T-helper 9 cell (primary cell): ENCODE measurements at regions not wholly inside any gene's neighbourhood (a gene's known extent, or its start where the extent isn't known, plus 50 kb on each side); places are given as distances from the start of the nearest gene placed in this dataset.
"Not testable (repeated sequence)": the region's sequence is repeated elsewhere in the genome, so short reads cannot be mapped to it uniquely, and the experiment has no call there.

Experiments used
- DNase-seq: peaks from one replicate; pipeline ENCODE4 v3.0.0-alpha.2; 2020

DNA sequence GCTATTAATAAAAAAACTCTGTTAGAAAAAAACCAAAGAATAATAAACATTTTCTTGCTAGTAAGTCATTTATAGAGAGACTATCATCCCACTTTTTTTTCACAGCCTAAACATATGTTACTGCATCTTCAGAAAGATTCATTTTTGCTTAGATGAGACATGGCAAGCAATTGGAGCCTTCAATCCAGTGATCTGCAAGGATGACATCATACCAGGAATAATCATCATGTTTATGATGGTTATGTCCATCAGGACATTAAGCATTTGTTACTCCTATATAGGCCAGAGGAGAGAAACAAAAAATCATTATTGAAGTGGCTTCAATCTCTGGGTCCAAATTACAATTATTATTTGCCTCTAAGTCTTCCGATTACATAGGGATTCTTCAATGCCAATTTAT is 626.3 kb upstream of the CCNG1 start:
- no peak for DNase-seq

DNA sequence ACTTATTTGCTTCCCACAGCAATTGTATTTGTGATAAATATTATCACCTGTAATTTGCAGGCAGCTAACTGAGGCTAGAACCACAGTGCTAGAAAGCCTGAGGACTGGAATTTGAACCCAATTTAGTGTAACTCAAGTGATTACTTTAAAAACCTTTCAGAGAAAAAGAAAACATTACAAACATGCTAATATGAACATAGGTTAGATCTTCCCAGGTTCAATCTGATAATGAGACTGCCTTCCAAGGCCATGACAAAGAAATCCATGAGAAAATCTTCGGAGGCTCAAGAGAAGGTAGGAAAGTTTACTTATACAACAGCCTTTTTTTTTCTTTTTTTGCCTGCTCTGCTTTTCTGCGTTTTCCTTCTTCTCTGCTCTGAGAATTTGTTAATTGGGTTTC is 620.6 kb upstream of the CCNG1 start:
- DNase-seq, result no peak

DNA sequence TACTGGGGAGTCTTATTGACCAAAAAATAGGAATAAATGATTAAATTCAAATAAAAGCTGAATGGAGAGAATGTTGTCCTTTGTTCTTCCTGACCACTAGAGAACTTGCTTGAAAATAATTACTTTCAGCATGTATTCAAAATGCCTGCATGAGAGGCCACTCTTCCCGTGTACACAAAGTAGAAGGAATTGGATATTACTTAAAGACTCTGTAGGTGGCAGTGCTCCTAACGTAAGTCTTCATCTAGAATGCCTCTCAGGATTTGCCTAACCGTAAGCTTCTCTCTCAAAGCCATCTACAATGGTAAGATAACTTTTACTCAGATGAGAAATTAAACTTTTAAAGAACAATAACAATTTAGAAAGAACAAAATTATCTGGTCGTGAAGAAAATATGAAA is 620.0 kb upstream of the CCNG1 start:
- no peak for DNase-seq

DNA sequence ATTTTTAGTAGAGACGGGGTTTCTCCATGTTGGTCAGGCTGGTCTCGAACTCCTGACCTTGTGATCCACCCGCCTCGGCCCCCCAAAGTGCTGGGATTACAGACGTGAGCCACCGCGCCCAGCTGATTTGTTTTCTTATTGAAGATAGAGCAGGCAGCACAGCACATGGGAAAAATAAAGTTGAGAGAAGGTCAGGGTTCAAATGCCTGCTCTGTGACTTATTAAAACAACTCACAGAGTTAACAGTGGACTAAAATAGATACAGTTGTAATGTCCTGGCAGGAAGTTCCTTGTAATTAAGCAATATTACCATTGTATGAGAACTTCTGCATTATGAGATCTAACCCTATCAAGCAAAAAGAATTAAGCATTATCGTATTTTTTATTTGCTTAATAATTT is 615.7 kb upstream of the CCNG1 start:
- DNase-seq, result not testable (repeated sequence)

DNA sequence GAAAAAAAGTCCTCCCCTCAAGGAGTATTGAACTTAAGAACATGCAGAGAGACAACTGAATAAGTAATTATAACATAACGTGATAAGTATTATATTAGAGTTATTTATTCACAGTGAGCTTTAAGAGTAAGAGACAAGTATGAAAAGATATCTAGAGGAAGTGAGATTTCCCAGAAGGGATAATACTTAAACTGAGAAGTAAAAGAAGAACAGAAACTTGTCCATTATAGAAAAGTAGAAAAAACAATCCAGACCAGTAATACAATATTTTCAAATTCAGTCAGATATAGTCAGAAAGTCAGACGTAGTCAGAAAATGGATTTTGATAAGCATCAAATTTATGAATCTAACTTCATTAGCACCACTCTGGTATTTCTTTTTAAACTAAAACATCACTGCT is 613.0 kb upstream of the CCNG1 start:
- no peak for DNase-seq

DNA sequence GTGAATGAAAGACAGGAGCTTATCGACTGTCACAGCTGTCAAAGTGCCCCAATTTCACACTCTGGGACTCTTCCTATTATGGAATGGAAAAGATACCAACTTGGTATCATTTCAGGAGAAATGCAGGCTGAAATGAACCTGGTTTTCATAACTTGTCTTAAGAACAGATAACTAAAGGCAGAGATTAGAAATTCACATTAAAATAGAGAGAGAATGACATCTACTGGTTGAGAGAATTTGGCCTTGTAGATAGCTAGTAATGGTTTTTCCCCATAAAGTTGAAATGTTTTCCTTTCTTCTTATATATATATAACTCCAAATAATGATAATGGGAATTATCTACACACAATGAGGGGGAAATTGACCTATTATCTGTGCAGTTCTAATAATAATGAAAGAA is 600.2 kb upstream of the CCNG1 start:
- DNase-seq, result no peak

DNA sequence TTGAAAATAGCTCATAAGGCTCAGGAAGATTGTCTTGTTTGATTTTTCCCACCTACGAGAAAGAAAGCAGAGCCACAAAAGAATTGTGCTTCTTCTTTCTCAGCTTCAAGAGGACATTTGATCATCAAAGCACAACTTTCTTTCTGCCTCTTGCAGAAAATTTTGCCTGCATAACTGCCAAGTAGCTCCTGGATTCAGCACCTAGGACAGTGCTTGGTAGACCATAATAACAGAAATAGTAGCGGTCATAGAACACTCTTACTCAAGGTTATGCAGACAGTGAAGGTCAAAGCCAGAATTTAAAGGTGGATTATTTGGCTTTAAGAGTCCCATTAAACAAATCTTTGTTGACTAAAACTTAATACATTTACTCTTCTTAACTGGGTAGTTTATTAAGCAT is 594.7 kb upstream of the CCNG1 start:
- DNase-seq, result no peak

DNA sequence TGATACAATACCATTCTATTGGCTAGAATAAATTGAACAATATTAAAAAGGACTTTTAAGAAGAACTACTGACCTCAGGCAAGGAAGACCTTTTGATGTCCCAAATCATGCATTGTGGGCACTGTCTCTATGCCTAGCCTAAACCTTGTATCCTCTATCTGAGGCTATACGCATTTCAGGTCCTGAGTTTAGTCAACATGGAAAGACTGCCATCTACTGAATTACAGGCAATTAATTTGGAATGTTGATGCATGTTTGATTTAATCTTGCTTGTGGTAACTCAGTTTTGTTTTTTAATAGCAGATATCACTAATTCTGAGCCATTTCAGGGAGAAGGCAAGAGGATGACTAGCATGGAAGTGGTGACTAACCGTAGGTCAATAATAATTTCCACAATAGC is 585.3 kb upstream of the CCNG1 start:
- DNase-seq, result no peak

DNA sequence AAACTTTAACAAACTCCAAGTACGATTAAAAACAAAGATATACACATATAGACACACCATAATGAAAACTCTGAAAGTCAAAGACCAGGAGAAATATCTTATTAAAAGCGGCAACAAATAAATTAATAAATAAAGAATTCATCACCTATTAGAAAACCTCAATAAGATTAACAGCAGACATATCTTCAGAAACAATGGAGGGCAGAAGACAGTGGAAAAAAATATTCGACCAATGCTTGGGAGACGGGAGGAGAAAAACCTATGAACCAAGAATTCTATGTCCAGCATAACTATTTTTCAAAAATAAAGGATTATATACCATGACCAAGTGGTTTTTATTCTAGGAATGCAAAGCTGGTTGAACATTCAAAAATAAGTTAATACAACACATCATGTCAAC is 578.6 kb upstream of the CCNG1 start:
- no peak for DNase-seq

DNA sequence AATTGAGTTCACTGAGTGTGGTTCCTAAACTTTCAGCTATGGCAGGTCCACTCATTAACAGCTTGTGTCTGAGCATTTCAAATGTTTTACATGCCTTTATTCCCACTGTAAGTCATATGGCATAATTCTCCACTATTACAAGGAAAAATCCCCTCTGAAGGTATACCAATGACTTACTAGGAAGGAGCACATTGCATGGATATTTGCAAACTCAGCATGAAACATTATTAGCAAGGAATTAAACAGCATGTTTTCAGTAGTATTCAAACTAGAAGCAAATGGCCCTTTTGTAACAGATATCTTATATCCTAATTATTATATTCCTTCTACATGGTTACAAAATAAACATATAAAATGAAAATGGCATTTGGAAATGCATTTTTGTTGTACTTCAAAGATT is 566.4 kb upstream of the CCNG1 start:
- no peak for DNase-seq

DNA sequence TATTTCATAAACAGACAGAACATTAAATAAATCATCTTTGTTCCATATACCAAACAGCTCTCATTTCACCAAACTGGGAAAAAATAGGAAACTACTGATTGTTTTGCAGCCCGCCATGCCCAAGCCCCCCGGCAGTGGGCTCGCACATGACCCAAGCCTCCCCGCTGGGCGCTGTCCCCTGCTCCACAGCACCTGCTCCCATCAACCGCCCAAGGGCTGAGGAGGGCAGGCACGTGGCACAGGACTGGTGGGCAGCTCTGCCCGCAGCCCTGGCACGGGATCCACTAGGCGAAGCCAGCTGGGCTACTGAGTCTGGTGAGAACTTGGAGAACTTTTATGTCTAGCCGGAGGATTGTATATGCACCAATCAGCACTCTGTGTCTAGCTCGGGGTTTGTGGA is 554.8 kb upstream of the CCNG1 start:
- no peak for DNase-seq

DNA sequence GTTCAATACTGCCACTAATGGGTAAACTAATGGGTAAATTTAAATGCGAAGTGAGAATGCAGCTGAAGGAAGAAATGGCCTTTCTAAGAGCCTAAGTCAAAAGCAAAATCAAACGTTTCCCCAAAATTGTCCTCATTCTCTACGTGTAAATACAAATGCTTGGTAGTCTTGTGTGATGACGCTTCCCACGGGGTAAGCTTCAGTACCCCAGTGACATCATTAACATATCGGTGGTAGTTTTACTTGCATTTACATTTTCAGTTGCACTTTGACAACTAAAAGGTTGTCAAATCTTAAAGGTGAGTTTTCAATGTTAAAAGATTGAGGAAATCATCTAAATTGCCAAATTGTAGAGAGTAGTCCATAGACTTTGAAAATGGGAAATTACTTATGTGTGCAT is 550.7 kb upstream of the CCNG1 start:
- no peak for DNase-seq

DNA sequence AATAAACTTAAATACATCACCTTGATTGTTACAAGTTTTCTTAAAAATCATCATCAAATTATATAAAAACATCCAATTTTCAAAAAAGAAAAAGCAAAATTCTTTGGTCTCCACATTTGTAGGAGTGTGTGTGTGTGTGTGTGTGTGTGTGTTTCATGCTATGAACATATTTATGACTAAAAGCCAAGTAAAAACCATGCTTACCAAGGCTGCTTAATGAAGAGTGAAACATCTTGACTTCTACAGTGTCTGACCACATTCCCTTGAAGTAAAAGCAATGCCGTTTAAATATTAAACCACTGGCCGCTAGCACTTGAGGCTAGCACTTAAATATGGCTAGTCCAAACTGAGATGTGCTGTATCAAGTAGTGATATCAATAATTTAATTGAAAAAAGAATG is 549.1 kb upstream of the CCNG1 start:
- no peak for DNase-seq

DNA sequence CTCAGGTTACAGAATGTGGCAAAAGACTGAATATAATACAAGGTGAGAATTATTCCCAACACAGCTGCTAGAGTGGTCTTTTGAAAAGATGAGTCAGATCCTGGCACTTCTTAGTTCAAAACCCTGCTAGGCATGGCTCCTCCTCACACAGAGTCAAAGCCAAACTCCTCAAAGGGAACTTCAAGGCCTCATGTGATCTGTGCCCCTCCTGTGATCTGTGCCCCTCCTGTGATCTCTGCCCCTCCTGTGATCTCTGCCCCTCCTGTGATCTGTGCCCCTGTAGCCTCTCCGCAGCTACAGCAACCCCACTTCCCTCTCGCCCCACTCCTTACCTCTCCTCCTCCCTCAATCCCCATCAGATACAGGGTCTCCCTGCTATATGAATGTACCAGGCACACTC is 525.5 kb upstream of the CCNG1 start:
- DNase-seq, result no peak

DNA sequence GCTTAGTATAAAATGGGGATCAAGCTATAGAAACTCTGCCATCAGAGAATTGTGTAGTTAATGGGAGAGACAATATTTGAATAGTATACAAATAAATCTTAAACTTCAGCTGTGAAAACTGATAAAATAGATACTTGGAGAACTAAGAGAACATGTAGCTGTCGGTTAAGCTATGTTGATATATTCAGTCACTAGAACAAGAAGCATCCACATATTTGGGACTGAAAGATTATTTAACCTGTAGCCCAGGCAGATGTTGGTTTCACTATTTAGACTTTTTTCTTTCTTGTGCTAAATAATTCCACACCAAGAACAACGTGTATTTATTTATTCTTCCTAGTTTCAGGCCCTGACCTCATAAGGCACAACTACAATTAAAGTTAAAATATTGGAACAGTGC is 521.0 kb upstream of the CCNG1 start:
- no peak for DNase-seq

DNA sequence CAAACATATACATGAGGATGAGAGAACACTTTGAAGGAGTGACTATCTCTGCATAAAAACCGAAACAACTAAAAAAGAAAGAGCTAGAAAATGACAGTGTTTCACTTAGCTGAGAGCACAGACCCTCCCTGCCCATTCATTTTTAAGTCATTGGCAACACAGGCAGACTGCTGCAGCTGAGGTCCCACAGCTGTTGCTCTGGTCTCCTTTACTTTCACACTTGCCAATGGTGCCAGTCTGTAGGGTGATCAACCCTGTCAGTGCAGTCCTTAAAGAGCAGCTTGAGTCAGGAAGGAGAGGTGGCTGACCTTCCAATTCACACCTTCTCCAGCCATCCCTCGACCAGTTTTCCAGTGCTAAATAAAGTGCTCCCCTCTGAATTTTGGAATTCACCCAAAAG is 508.3 kb upstream of the CCNG1 start:
- no peak for DNase-seq

DNA sequence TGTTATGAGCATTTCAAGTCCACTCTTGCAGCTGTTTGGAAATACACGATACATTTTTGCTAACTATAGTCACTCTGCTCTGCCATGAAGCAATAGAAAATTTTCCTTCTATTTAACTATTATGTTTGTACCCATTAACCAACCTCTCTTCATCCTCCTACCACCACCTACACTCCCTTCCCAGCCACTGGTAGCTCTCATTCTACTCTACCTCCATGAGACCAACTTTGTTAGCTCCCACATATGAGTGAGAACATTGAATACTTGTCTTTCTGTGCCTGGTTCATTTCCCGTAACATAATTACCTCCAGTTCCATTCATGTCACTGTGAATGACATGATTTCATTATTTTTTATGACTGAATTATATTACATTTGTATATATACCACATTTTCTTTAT is 505.9 kb upstream of the CCNG1 start:
- no peak for DNase-seq

DNA sequence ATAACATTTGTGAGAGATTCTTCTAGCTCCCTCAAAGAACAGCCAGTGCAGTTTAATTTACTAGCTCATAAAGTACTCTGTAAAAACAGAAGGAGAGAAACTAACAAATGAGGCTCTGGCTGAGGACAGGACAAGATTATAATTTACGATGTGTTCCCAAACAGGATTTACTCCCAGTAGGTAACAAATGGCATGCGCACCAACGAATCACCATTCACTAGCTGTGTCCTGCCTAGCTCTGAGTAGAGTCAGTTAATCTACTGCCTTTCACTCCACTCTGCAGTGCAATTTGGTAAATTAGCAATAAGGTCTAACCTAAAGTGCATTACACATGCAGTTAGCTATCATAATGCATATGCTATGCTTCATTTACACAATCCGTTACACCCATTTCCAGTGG is 497.4 kb upstream of the CCNG1 start:
- no peak for DNase-seq

DNA sequence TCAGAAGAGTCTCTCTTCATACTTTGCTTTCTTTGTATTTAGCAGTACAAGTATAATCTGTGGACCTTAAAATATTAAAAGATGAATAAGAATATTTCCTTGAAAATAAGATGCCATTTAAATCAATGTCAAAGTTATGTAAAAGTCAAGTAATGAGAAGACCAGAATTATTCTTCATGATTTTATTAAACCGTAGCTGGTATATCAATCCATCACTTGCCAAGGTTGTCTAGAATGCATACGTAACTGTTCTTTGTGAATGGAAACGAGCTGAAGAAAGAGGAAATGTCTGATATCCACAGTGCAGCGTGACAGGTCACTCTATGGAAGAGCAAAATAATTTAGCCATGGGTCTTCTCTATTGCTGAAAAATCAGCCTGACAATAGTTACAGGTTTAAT is 488.7 kb upstream of the CCNG1 start:
- no peak for DNase-seq

DNA sequence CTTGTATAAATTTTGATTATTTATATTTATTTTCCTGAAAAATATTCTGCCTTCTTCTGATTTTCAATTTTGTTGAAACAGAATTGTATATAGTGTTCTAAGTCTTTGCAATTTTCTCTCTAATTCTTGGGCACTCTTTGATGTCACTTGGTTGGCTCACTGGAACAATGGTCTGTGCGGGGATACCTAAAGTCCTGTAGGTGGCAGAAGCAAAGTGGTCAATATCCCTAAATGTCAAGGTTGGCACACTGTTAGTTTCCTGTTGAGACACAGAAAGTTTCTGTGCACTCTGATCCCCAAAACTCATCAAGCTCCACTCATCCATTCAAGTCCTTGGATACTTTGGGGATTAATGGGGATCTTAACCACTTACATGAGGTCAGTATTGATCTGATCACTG is 480.8 kb upstream of the CCNG1 start:
- DNase-seq, result no peak

DNA sequence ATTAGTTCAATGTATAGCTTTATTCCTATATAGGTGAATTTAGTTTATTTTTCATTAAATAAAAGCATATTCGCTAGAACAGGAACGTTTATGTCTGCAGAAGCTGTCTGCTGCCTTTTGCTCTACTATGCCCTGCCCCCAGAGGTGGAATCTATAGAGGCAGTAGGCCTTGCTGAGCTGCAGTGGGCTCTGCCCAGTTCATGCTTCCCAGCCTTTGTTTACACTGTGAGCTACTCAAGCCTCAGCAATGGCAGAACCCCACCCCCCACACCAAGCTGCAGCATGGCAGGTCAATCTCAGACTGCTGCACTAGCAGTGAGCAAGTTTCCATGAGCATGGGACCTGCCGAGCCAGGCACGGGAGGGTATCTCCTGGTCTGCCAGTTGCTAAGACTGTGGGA is 473.3 kb upstream of the CCNG1 start:
- DNase-seq, result not testable (repeated sequence)

DNA sequence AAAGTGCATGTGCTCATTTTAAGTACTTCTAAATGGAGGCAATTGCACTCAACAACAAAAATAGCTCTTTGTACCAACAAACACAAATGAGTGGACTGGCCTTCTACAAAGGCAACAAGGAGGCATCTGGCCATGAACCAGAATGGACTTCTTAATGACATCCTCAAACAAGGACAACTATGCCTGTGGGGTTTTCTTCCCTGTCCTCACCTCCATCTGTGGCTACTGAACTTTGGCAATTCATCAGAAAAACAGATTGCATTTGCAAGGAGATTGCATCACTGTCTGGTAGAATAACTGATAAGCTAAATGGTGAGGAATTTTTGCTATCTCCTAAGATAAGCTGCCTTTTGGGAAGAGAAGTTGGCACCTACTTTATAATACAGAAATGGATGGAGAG is 447.3 kb upstream of the CCNG1 start:
- DNase-seq, result no peak

DNA sequence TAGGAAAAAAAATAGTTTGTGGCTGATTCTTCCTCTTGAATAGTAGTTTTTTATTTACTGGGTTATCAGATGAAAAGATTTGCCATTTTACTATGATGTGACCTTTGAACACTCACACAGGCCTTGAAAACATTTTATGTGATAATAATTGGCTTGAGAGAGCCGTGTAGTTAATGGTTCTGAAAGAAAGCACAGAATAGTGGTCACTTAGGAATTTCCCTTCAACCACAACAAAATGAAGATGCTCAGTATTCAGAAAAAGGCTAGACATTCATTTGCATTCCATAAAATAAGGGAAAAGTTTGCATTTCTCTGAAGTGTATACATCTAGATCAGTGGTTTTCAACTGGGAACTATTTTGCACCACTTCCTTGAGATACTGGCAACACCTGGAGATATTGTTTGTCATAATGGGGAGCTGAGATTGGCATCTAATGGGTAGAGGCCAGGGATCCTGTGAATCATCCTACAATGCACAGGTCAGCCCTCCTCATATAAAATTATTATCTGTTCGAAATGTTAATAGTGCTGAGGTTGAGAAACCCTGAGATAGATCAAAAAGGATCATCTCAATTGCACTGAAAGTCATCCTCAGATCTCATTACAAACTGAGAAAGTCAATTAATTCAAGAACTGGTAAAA is 446.4 kb upstream of the CCNG1 start:
- no peak for DNase-seq

DNA sequence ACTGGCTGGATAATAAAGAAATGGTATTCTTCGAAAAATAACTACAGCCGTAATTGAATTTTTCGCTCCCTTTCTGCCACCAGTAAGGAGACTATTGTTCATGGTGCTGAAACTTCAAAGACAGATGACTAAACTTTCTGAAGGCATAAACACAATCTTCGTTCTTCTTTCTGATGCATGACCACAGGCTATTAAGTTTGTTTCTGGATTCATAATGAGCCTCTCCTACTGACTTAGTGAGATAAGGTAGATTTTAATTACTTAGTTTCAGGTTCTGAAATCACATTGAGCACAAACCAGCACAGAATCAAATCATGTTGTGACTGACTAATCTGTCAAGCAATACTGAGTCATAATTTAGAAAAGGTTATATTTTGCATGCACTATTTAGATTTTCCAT is 441.8 kb upstream of the CCNG1 start:
- no peak for DNase-seq

DNA sequence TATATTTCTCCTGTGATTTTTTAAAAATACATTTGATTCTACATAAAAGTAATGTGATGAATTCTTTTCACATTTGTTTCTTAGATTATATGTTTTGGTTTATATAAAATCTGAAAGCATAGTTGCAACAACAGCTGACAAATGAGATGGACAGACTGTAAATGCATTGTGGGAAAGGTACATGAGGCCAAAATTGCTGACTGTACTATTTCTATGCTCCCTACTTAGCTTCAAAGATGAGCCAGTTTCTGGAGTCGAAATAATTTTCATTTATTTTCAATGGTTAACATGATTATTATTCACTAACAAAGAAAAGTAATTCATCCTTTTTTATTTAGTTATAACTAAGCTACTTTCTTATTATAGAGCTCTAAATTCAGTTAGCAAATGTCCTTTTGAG is 441.3 kb upstream of the CCNG1 start:
- no peak for DNase-seq

DNA sequence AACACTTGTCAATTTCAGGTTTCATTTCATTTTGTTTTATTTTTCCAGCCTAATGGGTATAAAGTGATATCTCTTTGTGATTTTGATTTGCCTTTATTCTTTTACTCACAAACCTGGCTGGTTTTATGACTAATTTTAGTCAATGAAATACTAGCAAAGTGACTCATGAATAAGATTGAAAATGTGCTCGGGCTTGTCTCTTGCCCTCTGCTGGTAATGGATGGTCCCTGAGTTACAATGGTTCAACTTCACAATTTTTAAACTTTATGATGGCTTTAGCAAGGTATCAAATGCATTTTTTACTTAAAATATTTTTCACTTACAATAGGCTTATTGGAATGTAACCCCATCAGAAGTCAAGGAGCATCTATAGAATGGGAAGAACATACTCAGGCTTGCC is 431.4 kb upstream of the CCNG1 start:
- DNase-seq, result no peak
